ENCODE measurements at regions not wholly inside any gene's neighbourhood (a gene's known extent, or its start where the extent isn't known, plus 50 kb on each side); places are given as distances from the start of the nearest gene placed in this dataset.

DNA sequence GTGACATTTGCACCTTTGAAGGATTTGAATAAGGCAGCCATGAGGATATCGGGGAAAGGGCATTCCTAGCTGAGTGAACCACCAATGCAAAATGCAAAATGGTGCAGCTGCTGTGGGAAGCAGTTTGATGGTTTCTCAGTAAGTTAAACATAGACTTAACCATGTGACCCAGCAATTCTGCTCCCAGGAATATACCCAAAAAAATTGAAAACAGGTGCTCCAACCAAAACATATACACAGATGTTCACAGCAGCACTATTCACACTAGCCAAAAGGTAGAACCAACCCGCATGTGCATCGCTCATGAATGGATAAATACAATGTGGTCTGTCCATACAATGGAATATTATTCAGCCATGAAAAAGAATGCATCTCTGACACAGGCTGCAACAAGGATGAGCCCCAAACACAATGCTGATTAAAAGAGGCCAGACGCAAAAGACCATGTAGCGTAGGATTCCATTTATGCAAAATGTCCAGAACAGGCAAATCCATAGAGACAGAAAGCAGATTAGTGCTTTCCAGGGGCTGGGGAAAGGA, 215.0 kb upstream of the MYL2 start:
- TF ChIP-seq ZFX (IDR thresholded peaks at IDR 0.05) = no peak
- no peak overlapping the region for H3K27ac ChIP-seq

GRCh38 chr12:111130336-111130735, 210.0 kb upstream of the MYL2 start:
- H3K27ac ChIP-seq = no peak overlapping the region
- no peak for TF ChIP-seq ZFX (IDR thresholded peaks at IDR 0.05)
- TF ChIP-seq, protein P1, sequence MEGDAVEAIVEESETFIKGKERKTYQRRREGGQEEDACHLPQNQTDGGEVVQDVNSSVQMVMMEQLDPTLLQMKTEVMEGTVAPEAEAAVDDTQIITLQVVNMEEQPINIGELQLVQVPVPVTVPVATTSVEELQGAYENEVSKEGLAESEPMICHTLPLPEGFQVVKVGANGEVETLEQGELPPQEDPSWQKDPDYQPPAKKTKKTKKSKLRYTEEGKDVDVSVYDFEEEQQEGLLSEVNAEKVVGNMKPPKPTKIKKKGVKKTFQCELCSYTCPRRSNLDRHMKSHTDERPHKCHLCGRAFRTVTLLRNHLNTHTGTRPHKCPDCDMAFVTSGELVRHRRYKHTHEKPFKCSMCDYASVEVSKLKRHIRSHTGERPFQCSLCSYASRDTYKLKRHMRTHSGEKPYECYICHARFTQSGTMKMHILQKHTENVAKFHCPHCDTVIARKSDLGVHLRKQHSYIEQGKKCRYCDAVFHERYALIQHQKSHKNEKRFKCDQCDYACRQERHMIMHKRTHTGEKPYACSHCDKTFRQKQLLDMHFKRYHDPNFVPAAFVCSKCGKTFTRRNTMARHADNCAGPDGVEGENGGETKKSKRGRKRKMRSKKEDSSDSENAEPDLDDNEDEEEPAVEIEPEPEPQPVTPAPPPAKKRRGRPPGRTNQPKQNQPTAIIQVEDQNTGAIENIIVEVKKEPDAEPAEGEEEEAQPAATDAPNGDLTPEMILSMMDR (conservative IDR thresholded peaks at IDR 0.05) = no peak

DNA sequence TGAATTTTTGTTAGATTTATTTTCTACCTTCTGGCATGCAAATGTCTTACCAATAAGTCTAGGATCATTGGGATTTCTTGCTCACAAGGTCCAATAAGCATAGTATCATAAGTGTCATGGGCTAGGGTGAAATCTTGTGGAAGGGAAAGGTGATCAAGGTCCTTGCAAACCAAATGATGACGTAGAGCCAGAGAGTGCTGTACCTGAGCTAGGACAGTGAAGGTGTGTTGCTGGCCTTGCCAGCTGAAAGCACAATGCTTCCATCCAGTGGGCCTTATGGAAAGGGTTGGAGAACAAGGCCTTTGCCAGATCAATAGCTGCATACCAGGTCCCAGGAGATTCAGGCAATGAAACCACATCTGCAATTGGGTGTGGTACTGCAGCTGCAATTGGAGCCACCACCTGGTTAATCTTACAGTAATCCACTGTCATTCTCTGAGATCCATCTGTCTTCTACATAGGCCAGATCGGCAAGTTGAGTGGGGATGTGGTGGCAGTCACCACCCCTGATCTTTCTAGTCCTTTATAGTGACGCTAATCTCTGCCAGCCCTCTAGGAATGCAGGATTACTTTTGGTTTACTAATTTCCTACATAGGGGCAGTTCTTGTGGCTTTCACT, 208.9 kb upstream of the MYL2 start:
- no peak overlapping the region for H3K27ac ChIP-seq
- TF ChIP-seq, protein P1 (conservative IDR thresholded peaks at IDR 0.05) = no peak
- TF ChIP-seq ZFX (IDR thresholded peaks at IDR 0.05) = no peak

- peak overlapping the region; percentile 10; the same call in 1 of the 2 replicates for H3K27ac ChIP-seq
- TF ChIP-seq, protein P1 (conservative IDR thresholded peaks at IDR 0.05) = no peak
- no peak for TF ChIP-seq ZFX (IDR thresholded peaks at IDR 0.05)
Observed at GRCh38 chr12:111126331-111126730, 206.0 kb upstream of the MYL2 start.

GRCh38 chr12:111124183-111124582, 203.8 kb upstream of the MYL2 start:
- TF ChIP-seq, protein P1 (conservative IDR thresholded peaks at IDR 0.05) = no peak
- no peak for TF ChIP-seq ZFX (IDR thresholded peaks at IDR 0.05)
- no peak overlapping the region for H3K27ac ChIP-seq

- H3K27ac ChIP-seq = peak overlapping the region; percentile 55
- no peak for TF ChIP-seq ZFX (IDR thresholded peaks at IDR 0.05)
- TF ChIP-seq, protein P1 (conservative IDR thresholded peaks at IDR 0.05) = no peak
Observed at GRCh38 chr12:111123390-111123789, 203.0 kb upstream of the MYL2 start.

DNA sequence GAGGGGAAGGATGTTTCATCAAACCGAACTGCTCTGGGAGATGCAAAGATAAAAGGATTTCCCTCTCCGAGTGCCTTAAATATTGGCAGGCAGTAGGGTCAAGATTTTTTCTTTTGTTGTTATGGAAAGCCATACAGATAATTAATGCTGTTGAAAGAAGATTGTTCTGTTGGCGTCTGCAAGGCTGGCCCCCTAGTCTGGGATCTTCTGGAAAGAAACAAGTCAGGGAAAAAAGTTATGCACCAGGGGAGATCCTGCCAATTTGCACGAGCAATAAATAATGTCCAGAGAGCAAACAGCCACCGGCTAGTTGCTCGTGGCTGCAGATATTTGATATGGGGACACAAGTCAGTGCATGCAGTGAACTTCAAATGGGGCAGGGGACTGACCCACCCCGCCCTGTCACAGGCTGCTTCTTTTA, 202.1 kb upstream of the MYL2 start:
- TF ChIP-seq, protein P1 (conservative IDR thresholded peaks at IDR 0.05) = no peak
- peak overlapping the region; percentile 55 for H3K27ac ChIP-seq

GRCh38 chr12:111121840-111122239, 201.5 kb upstream of the MYL2 start:
- TF ChIP-seq, protein P1 (conservative IDR thresholded peaks at IDR 0.05) = peak; percentile 22
- TF ChIP-seq ZFX (IDR thresholded peaks at IDR 0.05) = no peak
- H3K27ac ChIP-seq = peak overlapping the region; percentile 18; the same call in 1 of the 2 replicates
